ENCODE measurements at regions not wholly inside any gene's neighbourhood (a gene's known extent, or its start where the extent isn't known, plus 50 kb on each side); places are given as distances from the start of the nearest gene placed in this dataset.

DNA sequence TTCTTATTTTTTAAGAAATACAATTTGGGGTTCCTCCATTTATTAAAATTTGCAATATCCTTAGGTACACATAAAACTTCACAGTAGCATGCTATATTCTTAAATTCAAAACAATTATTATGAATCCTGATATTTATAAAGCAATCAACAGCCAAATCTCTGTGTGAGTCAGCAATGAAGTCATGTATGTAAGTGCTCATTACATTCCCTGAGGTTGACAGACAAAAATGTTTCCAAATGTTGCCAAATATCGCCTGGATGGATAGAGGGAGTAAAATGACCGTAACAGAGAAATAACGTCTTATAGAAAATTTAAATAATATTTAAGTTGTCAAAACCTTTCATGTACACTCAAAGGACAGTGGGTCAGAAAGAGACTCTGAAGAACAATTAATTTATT, 220.0 kb downstream of the PCDH18 start:
- TF ChIP-seq, protein P1, sequence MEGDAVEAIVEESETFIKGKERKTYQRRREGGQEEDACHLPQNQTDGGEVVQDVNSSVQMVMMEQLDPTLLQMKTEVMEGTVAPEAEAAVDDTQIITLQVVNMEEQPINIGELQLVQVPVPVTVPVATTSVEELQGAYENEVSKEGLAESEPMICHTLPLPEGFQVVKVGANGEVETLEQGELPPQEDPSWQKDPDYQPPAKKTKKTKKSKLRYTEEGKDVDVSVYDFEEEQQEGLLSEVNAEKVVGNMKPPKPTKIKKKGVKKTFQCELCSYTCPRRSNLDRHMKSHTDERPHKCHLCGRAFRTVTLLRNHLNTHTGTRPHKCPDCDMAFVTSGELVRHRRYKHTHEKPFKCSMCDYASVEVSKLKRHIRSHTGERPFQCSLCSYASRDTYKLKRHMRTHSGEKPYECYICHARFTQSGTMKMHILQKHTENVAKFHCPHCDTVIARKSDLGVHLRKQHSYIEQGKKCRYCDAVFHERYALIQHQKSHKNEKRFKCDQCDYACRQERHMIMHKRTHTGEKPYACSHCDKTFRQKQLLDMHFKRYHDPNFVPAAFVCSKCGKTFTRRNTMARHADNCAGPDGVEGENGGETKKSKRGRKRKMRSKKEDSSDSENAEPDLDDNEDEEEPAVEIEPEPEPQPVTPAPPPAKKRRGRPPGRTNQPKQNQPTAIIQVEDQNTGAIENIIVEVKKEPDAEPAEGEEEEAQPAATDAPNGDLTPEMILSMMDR (IDR thresholded peaks at IDR 0.05): no peak
- no peak for TF ChIP-seq EZH2 (IDR thresholded peaks at IDR 0.05; ENCODE audit: borderline replicate concordance, insufficient read depth, low read depth, low read length, poor library complexity, severe bottlenecking)
